ENCODE measurements at regions not wholly inside any gene's neighbourhood (a gene's known extent, or its start where the extent isn't known, plus 50 kb on each side); places are given as distances from the start of the nearest gene placed in this dataset.

- no peak overlapping the region for H2AFZ ChIP-seq
- no peak overlapping the region for H3K27ac ChIP-seq
- no peak for TF ChIP-seq EZH2phosphoT487 (IDR thresholded peaks at IDR 0.05; ENCODE audit: low read depth, severe bottlenecking, unreplicated experiment)
- TF ChIP-seq EZH2 (IDR thresholded peaks at IDR 0.05; ENCODE audit: borderline replicate concordance) = no peak
- TF ChIP-seq, protein P1, sequence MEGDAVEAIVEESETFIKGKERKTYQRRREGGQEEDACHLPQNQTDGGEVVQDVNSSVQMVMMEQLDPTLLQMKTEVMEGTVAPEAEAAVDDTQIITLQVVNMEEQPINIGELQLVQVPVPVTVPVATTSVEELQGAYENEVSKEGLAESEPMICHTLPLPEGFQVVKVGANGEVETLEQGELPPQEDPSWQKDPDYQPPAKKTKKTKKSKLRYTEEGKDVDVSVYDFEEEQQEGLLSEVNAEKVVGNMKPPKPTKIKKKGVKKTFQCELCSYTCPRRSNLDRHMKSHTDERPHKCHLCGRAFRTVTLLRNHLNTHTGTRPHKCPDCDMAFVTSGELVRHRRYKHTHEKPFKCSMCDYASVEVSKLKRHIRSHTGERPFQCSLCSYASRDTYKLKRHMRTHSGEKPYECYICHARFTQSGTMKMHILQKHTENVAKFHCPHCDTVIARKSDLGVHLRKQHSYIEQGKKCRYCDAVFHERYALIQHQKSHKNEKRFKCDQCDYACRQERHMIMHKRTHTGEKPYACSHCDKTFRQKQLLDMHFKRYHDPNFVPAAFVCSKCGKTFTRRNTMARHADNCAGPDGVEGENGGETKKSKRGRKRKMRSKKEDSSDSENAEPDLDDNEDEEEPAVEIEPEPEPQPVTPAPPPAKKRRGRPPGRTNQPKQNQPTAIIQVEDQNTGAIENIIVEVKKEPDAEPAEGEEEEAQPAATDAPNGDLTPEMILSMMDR (IDR thresholded peaks at IDR 0.05; ENCODE audit: poor library complexity) = no peak
- WGBS (ENCODE audit: low lambda C conversion rate, missing lambda C conversion rate) = 94% methylated on average over 2 of the region's 2 CpGs
- H3K9me2 ChIP-seq (replicated peaks; ENCODE audit: insufficient read depth) = no peaks in the 10 kb centered on the region
- H4K20me1 ChIP-seq (ENCODE audit: insufficient read depth, poor library complexity, severe bottlenecking) = no peaks in the 10 kb centered on the region
- no peak overlapping the region for H3K4me3 ChIP-seq
- no peaks in the 10 kb centered on the region for H3K79me2 ChIP-seq
- H3K27me3 ChIP-seq = no peaks in the 10 kb centered on the region
- H3K4me2 ChIP-seq = no peak overlapping the region
- peaks cover 6% of the 10 kb centered on the region for H3K4me1 ChIP-seq (ENCODE audit: insufficient read depth)
- no peaks in the 10 kb centered on the region for H3K36me3 ChIP-seq (replicated peaks; ENCODE audit: insufficient read depth, low read depth)
- no peaks in the 10 kb centered on the region for H3K9me3 ChIP-seq (ENCODE audit: low read depth)
- no peak for DNase-seq (ENCODE audit: low spot score)
Observed at GRCh38 chr4:108532738-108533137, 87.6 kb upstream of the RPL34 start.

DNA sequence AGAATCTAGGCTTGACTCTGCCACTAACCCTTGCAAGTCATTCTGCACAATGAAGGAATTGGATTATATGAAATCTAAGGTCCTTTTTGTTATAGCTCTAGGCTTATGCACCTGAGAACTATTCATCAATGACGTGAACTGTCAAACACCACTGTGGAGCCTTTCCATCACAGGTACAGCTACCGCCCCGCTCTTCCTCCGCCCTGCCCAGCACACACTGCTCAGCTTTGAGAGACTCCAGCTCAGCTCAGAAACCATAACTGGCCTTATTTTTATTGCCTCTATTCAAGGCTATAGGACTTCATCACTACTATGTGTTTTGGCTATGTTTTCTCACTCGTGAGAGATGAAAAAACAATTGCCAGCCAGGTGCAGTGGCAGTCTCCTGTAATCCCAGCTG is 88.2 kb upstream of the RPL34 start:
- no peaks in the 10 kb centered on the region for H3K9me2 ChIP-seq (replicated peaks; ENCODE audit: insufficient read depth)
- no peak overlapping the region for H3K4me3 ChIP-seq
- H3K36me3 ChIP-seq (replicated peaks; ENCODE audit: insufficient read depth, low read depth) = no peaks in the 10 kb centered on the region
- 89% methylated on average over 5 of the region's 5 CpGs for whole genome bisulfite sequencing (ENCODE audit: low lambda C conversion rate, missing lambda C conversion rate)
- H3K4me2 ChIP-seq = no peak overlapping the region
- H2AFZ ChIP-seq = no peak overlapping the region
- TF ChIP-seq EZH2phosphoT487 (IDR thresholded peaks at IDR 0.05; ENCODE audit: low read depth, severe bottlenecking, unreplicated experiment) (no peak), EZH2 (IDR thresholded peaks at IDR 0.05; ENCODE audit: borderline replicate concordance) (no peak)
- TF ChIP-seq, protein P1 (IDR thresholded peaks at IDR 0.05; ENCODE audit: poor library complexity) = no peak
- no peak for DNase-seq (ENCODE audit: low spot score)
- no peaks in the 10 kb centered on the region for H3K9me3 ChIP-seq (ENCODE audit: low read depth)
- H3K27ac ChIP-seq = no peak overlapping the region
- H4K20me1 ChIP-seq (ENCODE audit: insufficient read depth, poor library complexity, severe bottlenecking) = no peaks in the 10 kb centered on the region
- H3K27me3 ChIP-seq = no peaks in the 10 kb centered on the region
- no peaks in the 10 kb centered on the region for H3K79me2 ChIP-seq
- peaks cover 6% of the 10 kb centered on the region for H3K4me1 ChIP-seq (ENCODE audit: insufficient read depth)

DNA sequence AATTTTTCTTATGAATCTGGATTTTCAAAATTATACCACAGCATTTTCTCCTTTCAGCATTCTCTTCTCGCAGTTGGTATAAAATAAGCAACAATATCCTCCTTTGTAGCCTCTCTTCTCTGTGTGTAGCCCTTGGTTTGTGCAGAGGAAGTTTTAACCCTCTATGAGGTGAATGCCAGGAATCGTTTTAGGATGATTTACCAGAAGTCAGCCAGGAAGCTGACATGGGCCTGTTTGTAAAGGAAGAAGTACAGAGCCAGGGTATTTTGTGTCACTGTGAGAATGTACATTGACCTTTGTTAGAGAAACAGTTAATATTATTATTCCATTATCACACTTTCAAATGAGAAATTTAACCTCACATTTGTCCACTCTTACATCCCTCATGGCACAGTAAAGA is 88.9 kb upstream of the RPL34 start:
- Histone ChIP-seq H3K36me3 (replicated peaks; ENCODE audit: insufficient read depth, low read depth) (no peaks in the 10 kb centered on the region), H3K27me3 (no peaks in the 10 kb centered on the region), H2AFZ (no peak overlapping the region), H3K27ac (no peak overlapping the region), H3K9me3 (ENCODE audit: low read depth) (no peaks in the 10 kb centered on the region), H3K9me2 (replicated peaks; ENCODE audit: insufficient read depth) (no peaks in the 10 kb centered on the region), H3K79me2 (no peaks in the 10 kb centered on the region), H3K4me3 (no peak overlapping the region), H3K4me2 (no peak overlapping the region), H4K20me1 (ENCODE audit: insufficient read depth, poor library complexity, severe bottlenecking) (no peaks in the 10 kb centered on the region), H3K4me1 (ENCODE audit: insufficient read depth) (peaks cover 6% of the 10 kb centered on the region)
- 62% methylated on average over 2 of the region's 2 CpGs for WGBS (ENCODE audit: low lambda C conversion rate, missing lambda C conversion rate)
- DNase-seq (ENCODE audit: low spot score) = no peak
- TF ChIP-seq EZH2phosphoT487 (IDR thresholded peaks at IDR 0.05; ENCODE audit: low read depth, severe bottlenecking, unreplicated experiment) = no peak
- no peak for TF ChIP-seq EZH2 (IDR thresholded peaks at IDR 0.05; ENCODE audit: borderline replicate concordance)
- TF ChIP-seq, protein P1 (IDR thresholded peaks at IDR 0.05; ENCODE audit: poor library complexity) = no peak
